ENCODE measurements at regions not wholly inside any gene's neighbourhood (a gene's known extent, or its start where the extent isn't known, plus 50 kb on each side); places are given as distances from the start of the nearest gene placed in this dataset.

GRCh38 chr3:27031476-27031875 lies 337.7 kb downstream of the NEK10 start (continued):
- no peak for TF ChIP-seq AFF4 (CRISPR knock-in tag; IDR thresholded peaks at IDR 0.05; ENCODE audit: borderline replicate concordance)

- DNase-seq (ENCODE audit: low spot score) (no peak), ATAC-seq (no peak)
- Mint-ChIP-seq H3K4me3 (no peak overlapping the region), H3K36me3 (peaks cover 32% of the 10 kb centered on the region), H3K4me1 (peaks cover 10% of the 10 kb centered on the region), H3K27ac (no peak overlapping the region), H3K9me3 (peaks cover 47% of the 10 kb centered on the region), H3K27me3 (ENCODE audit: low read depth) (no peaks in the 10 kb centered on the region)
- POLR2A ChIA-PET: no interaction called here
- TF ChIP-seq NR1H2 (CRISPR knock-in tag; IDR thresholded peaks at IDR 0.05) (no peak), ZNF671 (CRISPR knock-in tag; IDR thresholded peaks at IDR 0.05) (no peak), CTCF (IDR thresholded peaks at IDR 0.05) (no peak), OVOL2 (CRISPR knock-in tag; IDR thresholded peaks at IDR 0.05; ENCODE audit: borderline replicate concordance) (no peak), PREB (CRISPR knock-in tag; IDR thresholded peaks at IDR 0.05; ENCODE audit: borderline replicate concordance) (no peak), FOXJ3 (CRISPR knock-in tag; IDR thresholded peaks at IDR 0.05; ENCODE audit: borderline replicate concordance) (no peak), CREM (CRISPR knock-in tag; IDR thresholded peaks at IDR 0.05) (no peak), TCF7 (CRISPR knock-in tag; IDR thresholded peaks at IDR 0.05; ENCODE audit: low read depth) (no peak), ETV6 (CRISPR knock-in tag; IDR thresholded peaks at IDR 0.05) (no peak), CDX4 (CRISPR knock-in tag; IDR thresholded peaks at IDR 0.05; ENCODE audit: borderline replicate concordance) (no peak), IRF2 (CRISPR knock-in tag; IDR thresholded peaks at IDR 0.05; ENCODE audit: borderline replicate concordance, low read depth) (no peak), ZBTB21 (CRISPR knock-in tag; IDR thresholded peaks at IDR 0.05; ENCODE audit: borderline replicate concordance) (no peak), SMAD3 (CRISPR knock-in tag; IDR thresholded peaks at IDR 0.05; ENCODE audit: borderline replicate concordance) (no peak), ATF2 (CRISPR knock-in tag; IDR thresholded peaks at IDR 0.05; ENCODE audit: borderline replicate concordance, low read depth) (no peak)
- CTCF ChIA-PET: interaction anchor here (1.0 kb wide), 1 partner anchor 12 kb away, joined by 3 read pairs; no protein-coding TSS in a partner anchor
Observed at GRCh38 chr3:27034255-27034654, 334.9 kb downstream of the NEK10 start.

GRCh38 chr3:27040674-27041073 lies 328.5 kb downstream of the NEK10 start:
- CTCF ChIA-PET: no interaction called here
- H3K9me3 Mint-ChIP-seq: peaks cover 27% of the 10 kb centered on the region
- H3K4me3 Mint-ChIP-seq: no peak overlapping the region
- no peak for TF ChIP-seq ATF6 (CRISPR knock-in tag; IDR thresholded peaks at IDR 0.05)
- no peak for TF ChIP-seq E2F4 (CRISPR knock-in tag; IDR thresholded peaks at IDR 0.05; ENCODE audit: borderline replicate concordance, low read depth)
- TF ChIP-seq PREB (CRISPR knock-in tag; IDR thresholded peaks at IDR 0.05; ENCODE audit: borderline replicate concordance): no peak

More at GRCh38 chr3:27040674-27041073, 328.5 kb downstream of the NEK10 start:
- DNase-seq (ENCODE audit: low spot score): no peak
- POLR2A ChIA-PET: no interaction called here
- Mint-ChIP-seq H3K4me1 (peaks cover 44% of the 10 kb centered on the region), H3K36me3 (peaks cover 16% of the 10 kb centered on the region), H3K27ac (no peak overlapping the region), H3K27me3 (ENCODE audit: low read depth) (no peaks in the 10 kb centered on the region)
- no peak for ATAC-seq

Measured in WTC11 (cell line).